HCT116 (cell line): ENCODE measurements at regions not wholly inside any gene's neighbourhood (a gene's known extent, or its start where the extent isn't known, plus 50 kb on each side); places are given as distances from the start of the nearest gene placed in this dataset.

ENCODE experiments used
- ATAC-seq: fragments of 200-7000 bp; cut with Tn5 transposase; 2 replicates; pipeline ENCODE4 v1.9.1; 2020; ENCODE audit warnings: mild to moderate bottlenecking, moderate library complexity
- BruUV-seq: library from RNA; stranded (reverse); fragments of 400-500 nt; replicated peaks from 2 replicates; lab custom pipeline; 2021; lab: Mats Ljungman, UMichigan
- CTCF ChIA-PET: fragments of 300-600 bp; sonication (Branson Sonifier 250); formaldehyde crosslinking; loops from one replicate; lab custom pipeline; 2021; ENCODE audit warnings: antibody characterized with exemption; lab: Charles Lee
- POLR2A ChIA-PET: fragments of 300-600, 350-600 bp; sonication (Branson Sonifier 250); formaldehyde crosslinking; loops from one replicate; lab custom pipeline; 2021; ENCODE audit warnings: antibody characterized with exemption; lab: Charles Lee
- RAD21 ChIA-PET, 2 experiments: fragments of 300-600 bp; sonication (Branson Sonifier 250); formaldehyde crosslinking; loops; one replicate each; lab custom pipeline; 2023; ENCODE audit warnings: low total read pairs in 2 of 2; ENCODE audit not compliant: uncharacterized antibody in 2 of 2, unreplicated experiment in 2 of 2, low non-redundant PET in 1 of 2; lab: Charles Lee
- DNase-seq: peaks from one replicate; pipeline ENCODE4 v3.0.0-alpha.2; 2010; ENCODE audit warnings: low read depth, low spot score
- H2AFZ ChIP-seq: fragments of 200-600 bp; shearing (Covaris generic), sonication (generic); 2 replicates; pipeline ENCODE4 v1.6.1; 2017; ENCODE audit warnings: low read depth, mixed run types, mixed read lengths, antibody characterized with exemption, low read length; ENCODE audit not compliant: poor library complexity, severe bottlenecking
- H3K27ac ChIP-seq: 2 replicates; pipeline ENCODE4 v1.5.1; 2012; ENCODE audit warnings: low read depth, low read length
- H3K27me3 ChIP-seq: fragments of 200-600 bp; sonication (generic); 2 replicates; pipeline ENCODE4 v1.6.1; 2016; ENCODE audit warnings: mixed run types, low read length, mixed read lengths; ENCODE audit not compliant: insufficient read depth
- H3K36me3 ChIP-seq, 2 experiments: fragments of 200-500 bp in 1 of 2; fragments of 200-600 bp in 1 of 2; sonication (Bioruptor generic) in 1 of 2; sonication (generic) in 1 of 2; 2 replicates each; pipeline versions ENCODE4 v1.5.1 to v1.6.1; 2014 to 2016; ENCODE audit warnings: low read length in 2 of 2, inconsistent platforms in 1 of 2, mixed read lengths in 1 of 2, mixed run types in 1 of 2; ENCODE audit not compliant: insufficient read depth in 2 of 2, control insufficient read depth in 1 of 2
- H3K4me1 ChIP-seq, 2 experiments: fragments of 200-600 bp in 1 of 2; sonication (generic) in 1 of 2; 2 replicates each; pipeline versions ENCODE4 v1.5.1 to v1.6.1; 2012 to 2017; ENCODE audit warnings: low read length in 2 of 2, inconsistent platforms in 1 of 2, mild to moderate bottlenecking in 1 of 2, mixed read lengths in 1 of 2, mixed run types in 1 of 2, moderate library complexity in 1 of 2; ENCODE audit not compliant: insufficient read depth in 2 of 2, control insufficient read depth in 1 of 2
- H3K4me2 ChIP-seq: fragments of 200-600 bp; sonication (generic); 2 replicates; pipeline ENCODE4 v1.6.1; 2017; ENCODE audit warnings: mixed run types, low read length, mixed read lengths
- H3K4me3 ChIP-seq, 2 experiments: fragments of 200-600 bp in 1 of 2; sonication (generic) in 1 of 2; replicated peaks in 1 of 2; 2 replicates each; pipeline ENCODE4 v1.5.1; 2011 to 2016; ENCODE audit warnings: low read length in 2 of 2, control low read depth in 1 of 2, low read depth in 1 of 2, mild to moderate bottlenecking in 1 of 2, mixed read lengths in 1 of 2, mixed run types in 1 of 2
- H3K79me2 ChIP-seq: fragments of 200-600 bp; sonication (generic); 2 replicates; pipeline ENCODE4 v1.6.1; 2017; ENCODE audit warnings: mild to moderate bottlenecking, mixed run types, low read length, moderate library complexity, mixed read lengths; ENCODE audit not compliant: insufficient read depth
- H3K9ac ChIP-seq: fragments of 200-600 bp; sonication (generic); 2 replicates; pipeline ENCODE4 v1.6.1; 2016; ENCODE audit warnings: low read length, mixed read lengths
- H3K9me2 ChIP-seq: fragments of 200-600 bp; sonication (generic), shearing (Covaris generic); 2 replicates; pipeline ENCODE4 v1.6.1; 2017; ENCODE audit warnings: mixed run types, mild to moderate bottlenecking, moderate library complexity; ENCODE audit not compliant: insufficient read depth
- H3K9me3 ChIP-seq, 2 experiments: fragments of 200-500 bp in 1 of 2; fragments of 200-600 bp in 1 of 2; sonication (Bioruptor generic) in 1 of 2; sonication (generic) in 1 of 2; 2 replicates each; pipeline ENCODE4 v1.6.1; 2014 to 2017; ENCODE audit warnings: low read length in 2 of 2, mixed read lengths in 2 of 2, inconsistent platforms in 1 of 2, low read depth in 1 of 2, mild to moderate bottlenecking in 1 of 2, mixed run types in 1 of 2, moderate library complexity in 1 of 2; ENCODE audit not compliant: control insufficient read depth in 1 of 2, insufficient read depth in 1 of 2
- H4K20me1 ChIP-seq: fragments of 200-600 bp; sonication (generic), shearing (Covaris generic); 2 replicates; pipeline ENCODE4 v1.6.1; 2017; ENCODE audit warnings: mixed run types, mild to moderate bottlenecking, moderate library complexity; ENCODE audit not compliant: insufficient read depth
- ATF3 ChIP-seq: IDR thresholded peaks from 2 replicates; pipeline ENCODE4 v1.6.1; 2012
- CEBPB ChIP-seq: IDR thresholded peaks from 2 replicates; pipeline ENCODE4 v1.6.1; 2012; ENCODE audit warnings: low read depth
- EGR1 ChIP-seq: IDR thresholded peaks from 2 replicates; pipeline ENCODE4 v1.6.1; 2012; ENCODE audit warnings: low read depth
- JUND ChIP-seq: IDR thresholded peaks from 2 replicates; pipeline ENCODE4 v1.6.1; 2012
- RAD21 ChIP-seq: IDR thresholded peaks from 2 replicates; pipeline ENCODE4 v1.6.1; 2012; ENCODE audit warnings: low read depth, mild to moderate bottlenecking
- ZFX ChIP-seq: fragments of 450-650 bp; IDR thresholded peaks from 2 replicates; pipeline ENCODE4 v1.6.1; 2017
- ZNF274 ChIP-seq: fragments of 200-500 bp; sonication (Bioruptor generic); IDR thresholded peaks from 2 replicates; pipeline ENCODE4 v1.6.1; 2014; ENCODE audit warnings: mild to moderate bottlenecking, low read depth, low read length, inconsistent platforms
- intact Hi-C: fragments of 100-400 bp; cut with micrococcal nuclease; formaldehyde crosslinking; loops from 2 replicates; pipeline ENCODE4 v1.10.0; 2022

- no peak for TF ChIP-seq ZFX
- no peak for TF ChIP-seq CEBPB
- TF ChIP-seq ATF3 = no peak
- no peaks in the 10 kb centered on the region for H4K20me1 ChIP-seq
- no peak for DNase-seq
- ATAC-seq = no peak
- H3K4me2 ChIP-seq = no peak overlapping the region
- H3K4me1 ChIP-seq = no peaks in the 10 kb centered on the region
- no peaks in the 10 kb centered on the region for H3K27me3 ChIP-seq
- ChIA-PET POLR2A (no interaction called here), RAD21 (no interaction called here), CTCF (interaction anchor here (1.2 kb wide), 1 partner anchor 17 kb away, joined by 3 read pairs; no protein-coding TSS in a partner anchor)
- no peaks in the 10 kb centered on the region for H3K9me2 ChIP-seq
- no peak overlapping the region for H3K4me3 ChIP-seq
- H3K79me2 ChIP-seq = no peaks in the 10 kb centered on the region
- no TSS peak for BruUV-seq
- H3K36me3 ChIP-seq = no peaks in the 10 kb centered on the region
- H3K9ac ChIP-seq = no peak overlapping the region
- no peaks in the 10 kb centered on the region for H3K9me3 ChIP-seq
- intact Hi-C loops = no loop called here
- no peak overlapping the region for H3K27ac ChIP-seq
- H2AFZ ChIP-seq = no peak overlapping the region
Observed at GRCh38 chr6:4270776-4271175, 135.4 kb upstream of the ECI2 start.

DNA sequence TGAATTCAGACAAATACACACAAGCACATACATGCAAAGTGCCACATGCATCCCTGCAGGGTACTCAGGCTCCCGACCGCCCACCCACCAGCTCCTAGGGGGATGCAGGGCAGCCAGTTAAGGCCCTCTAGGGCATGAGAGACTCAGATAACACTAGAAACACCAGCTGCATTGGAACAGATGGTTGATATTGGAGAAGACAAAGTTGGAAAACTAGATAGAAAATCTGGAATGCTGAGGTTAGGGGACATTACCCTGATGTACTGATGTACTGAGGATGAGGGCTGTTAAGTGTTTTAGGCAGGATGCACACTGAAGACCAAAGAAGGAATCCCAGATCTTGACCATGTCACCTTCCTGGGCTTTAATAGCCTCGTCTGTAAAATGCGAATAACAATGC is 134.6 kb upstream of the ECI2 start:
- no peak for ATAC-seq
- no peak for DNase-seq
- BruUV-seq = no TSS peak
- H3K79me2 ChIP-seq = no peaks in the 10 kb centered on the region
- ChIA-PET RAD21 (no interaction called here), CTCF (no interaction called here), POLR2A (no interaction called here)
- H4K20me1 ChIP-seq = no peaks in the 10 kb centered on the region
- H3K4me1 ChIP-seq = no peaks in the 10 kb centered on the region
- no peaks in the 10 kb centered on the region for H3K9me3 ChIP-seq
- no peaks in the 10 kb centered on the region for H3K36me3 ChIP-seq
- H3K27me3 ChIP-seq = no peaks in the 10 kb centered on the region
- intact Hi-C loops = no loop called here
- H3K9me2 ChIP-seq = no peaks in the 10 kb centered on the region
- H2AFZ ChIP-seq = no peak overlapping the region
- H3K4me2 ChIP-seq = no peak overlapping the region
- no peak overlapping the region for H3K27ac ChIP-seq
- TF ChIP-seq EGR1 (no peak), ATF3 (no peak), ZNF274 (no peak), RAD21 (no peak), JUND (no peak)
- no peak overlapping the region for H3K9ac ChIP-seq
- no peak overlapping the region for H3K4me3 ChIP-seq
